HG03442 (cell line): ENCODE measurements at regions not wholly inside any gene's neighbourhood (a gene's known extent, or its start where the extent isn't known, plus 50 kb on each side); places are given as distances from the start of the nearest gene placed in this dataset.

Experiments used
- ATAC-seq: cut with Tn5 transposase; IDR thresholded peaks from one replicate; pipeline ENCODE4 v1.9.1; 2021; ENCODE audit warnings: mild to moderate bottlenecking, moderate library complexity; ENCODE audit not compliant: unreplicated experiment

DNA sequence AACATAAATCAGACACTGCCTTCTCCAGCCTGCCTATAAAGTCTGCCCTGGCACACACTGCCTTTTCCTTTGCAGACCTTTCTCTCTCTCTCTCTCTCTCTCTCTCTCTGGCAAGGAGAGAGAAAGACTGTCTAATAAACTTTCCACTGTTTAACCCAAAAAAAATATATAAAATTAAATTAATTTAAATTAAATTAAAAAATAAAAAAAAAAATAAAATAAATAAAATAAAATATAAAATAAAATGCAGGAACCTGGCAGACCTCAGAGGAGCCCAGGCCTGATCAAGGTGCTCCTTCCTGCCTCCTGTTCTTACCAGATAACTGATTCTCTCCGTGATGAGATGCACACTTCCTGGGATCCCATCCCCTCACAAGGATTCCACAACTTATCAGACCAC is 103.9 kb upstream of the VASH1 start:
- ATAC-seq, result no peak

- ATAC-seq, result no peak
These were observed 103.4 kb upstream of the VASH1 start for GRCh38 chr14:76657846-76658245.

DNA sequence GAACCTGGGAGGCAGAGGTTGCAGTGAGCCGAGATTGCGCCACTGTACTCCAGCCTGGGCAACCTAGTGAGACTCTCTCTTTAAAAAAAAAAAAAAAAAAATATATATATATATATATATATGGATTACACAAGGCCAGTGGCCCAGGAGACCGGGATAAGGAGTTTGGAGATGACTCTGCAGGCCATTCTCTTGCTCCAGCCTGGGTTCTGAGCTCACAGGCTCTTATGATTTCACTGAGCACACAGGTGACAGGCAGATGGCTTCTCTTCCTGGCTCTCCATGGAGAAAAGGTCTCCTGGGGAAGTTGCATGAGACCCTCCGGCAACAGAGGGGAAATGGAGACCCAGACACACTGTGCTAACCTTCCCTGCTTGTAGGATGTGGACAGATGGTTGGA is 98.7 kb upstream of the VASH1 start:
- no peak for ATAC-seq

- ATAC-seq, result no peak
These were observed 96.5 kb upstream of the VASH1 start for GRCh38 chr14:76664790-76665189.

DNA sequence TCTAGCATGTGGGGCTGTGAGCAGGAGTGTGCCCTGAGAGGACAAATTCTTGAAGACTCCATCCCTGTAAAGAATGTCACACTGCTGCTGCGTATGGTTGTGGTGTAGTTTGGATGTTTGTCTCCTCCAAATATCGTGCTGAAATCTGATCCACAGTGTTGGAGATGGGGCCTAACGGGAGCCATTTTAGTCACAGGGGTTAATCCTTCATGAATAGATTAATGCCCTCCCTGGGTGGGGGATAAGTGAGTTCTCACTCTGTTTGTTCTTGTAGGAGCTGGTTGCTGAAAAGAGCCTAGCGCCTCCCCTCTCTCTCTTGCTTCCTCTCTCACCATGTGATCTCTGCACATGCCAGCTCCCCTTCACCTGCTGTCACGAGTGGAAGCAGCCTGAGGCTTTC is 94.5 kb upstream of the VASH1 start:
- ATAC-seq, result no peak

DNA sequence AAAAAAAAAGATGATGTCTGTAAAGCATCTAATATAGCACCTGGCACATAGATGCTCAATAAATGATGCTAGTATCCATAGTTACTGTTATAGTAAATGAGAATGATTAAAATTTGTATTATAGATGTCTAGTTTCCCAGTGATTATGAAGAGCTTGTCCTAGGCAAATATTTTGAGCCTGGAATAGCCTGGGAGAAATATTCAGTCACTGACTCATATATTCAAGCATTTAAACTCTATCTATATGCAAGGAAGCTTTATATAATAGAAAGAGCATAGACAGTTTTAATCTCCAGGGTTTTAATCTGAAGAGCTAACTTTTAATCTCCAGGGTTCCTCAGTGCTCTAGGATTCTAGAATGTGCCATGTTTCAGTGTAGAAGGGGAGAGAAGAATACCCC is 91.5 kb upstream of the VASH1 start:
- ATAC-seq, result no peak

DNA sequence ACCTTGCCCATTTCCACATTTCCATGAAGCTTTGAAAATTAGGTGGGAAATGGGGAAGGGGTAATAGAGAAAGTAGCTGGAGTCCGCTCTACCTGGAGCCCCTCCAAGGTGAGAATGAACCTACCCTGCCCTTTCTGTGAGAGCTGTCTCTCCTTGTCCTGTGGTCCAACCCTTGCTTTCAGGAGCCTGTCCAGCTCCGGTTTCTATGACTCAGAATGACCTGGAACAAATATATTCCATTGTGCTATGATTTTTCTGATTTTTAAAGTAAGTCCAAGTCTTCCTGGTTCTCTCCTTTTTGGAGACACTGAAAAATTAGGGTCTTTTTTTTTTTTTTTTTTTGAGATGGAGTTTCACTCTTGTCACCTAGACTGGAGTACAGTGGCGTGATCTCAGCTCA is 89.1 kb upstream of the VASH1 start:
- ATAC-seq, result no peak

DNA sequence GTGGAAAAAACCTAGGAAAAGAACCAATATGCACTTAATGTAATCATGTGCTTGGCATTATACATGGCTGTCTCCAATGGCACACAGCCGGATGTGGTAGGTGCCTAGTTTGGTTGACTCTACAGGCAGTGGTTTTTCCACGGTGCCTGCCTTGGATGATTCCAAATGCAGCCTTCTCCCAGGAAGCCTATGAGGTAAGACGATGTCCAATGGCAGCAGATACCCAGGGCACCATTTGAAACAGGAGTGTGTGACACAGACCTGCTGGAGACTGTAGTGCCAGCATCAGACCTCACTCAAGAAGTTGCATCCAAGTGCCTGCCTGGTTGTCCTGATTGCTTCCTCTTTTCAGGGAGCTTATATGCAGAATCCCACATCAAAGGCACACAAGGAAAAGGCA is 88.0 kb upstream of the VASH1 start:
- ATAC-seq, result no peak

GRCh38 chr14:76675046-76675445 is 86.2 kb upstream of the VASH1 start:
- ATAC-seq, result no peak

DNA sequence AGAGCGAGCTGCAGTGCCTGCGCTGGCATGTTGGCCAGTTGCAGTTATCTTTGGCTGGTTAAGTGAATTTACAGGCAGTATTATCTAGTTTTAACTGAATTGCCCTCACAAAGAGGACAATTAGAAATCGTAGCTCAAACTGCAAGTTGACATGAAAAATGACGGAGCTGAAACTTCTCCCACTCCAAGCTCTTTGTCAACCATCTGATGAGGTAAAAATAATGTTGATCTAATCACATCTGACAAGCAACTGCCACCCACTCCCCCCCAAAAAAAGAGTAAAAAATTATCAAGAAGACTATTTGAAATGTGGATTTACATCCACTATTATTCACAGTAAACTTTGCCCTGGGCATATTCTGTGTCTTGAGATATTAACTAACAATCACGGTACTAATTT is 84.7 kb upstream of the VASH1 start:
- ATAC-seq, result no peak

DNA sequence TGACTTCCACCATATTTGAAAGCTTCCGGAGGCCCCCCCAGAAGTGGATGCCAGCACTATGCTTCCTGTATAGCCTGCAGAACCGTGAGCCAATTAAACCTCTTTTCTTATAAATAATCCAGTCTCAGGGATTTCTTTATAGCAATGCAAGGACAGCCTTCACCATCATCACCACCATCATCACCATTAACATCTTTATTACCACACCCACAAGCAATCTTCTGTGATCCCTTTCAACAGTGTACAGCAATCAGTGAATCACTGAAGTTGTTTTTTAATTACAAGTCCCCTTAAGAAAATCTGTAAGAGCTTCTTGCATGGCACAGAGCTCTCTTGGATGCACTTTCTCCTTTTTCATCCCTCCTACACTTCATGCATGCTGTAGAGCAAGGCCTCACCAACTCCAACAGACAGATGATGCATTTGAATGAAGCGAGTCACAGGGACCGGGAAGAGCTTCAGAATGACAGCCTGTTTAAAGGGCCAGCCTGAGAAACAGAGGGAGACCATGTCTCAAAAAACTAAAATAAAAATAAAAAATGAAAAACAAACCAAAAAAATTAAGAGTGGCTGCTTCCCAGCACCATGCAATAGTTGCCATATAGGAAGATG is 83.6 kb upstream of the VASH1 start:
- ATAC-seq, result no peak

DNA sequence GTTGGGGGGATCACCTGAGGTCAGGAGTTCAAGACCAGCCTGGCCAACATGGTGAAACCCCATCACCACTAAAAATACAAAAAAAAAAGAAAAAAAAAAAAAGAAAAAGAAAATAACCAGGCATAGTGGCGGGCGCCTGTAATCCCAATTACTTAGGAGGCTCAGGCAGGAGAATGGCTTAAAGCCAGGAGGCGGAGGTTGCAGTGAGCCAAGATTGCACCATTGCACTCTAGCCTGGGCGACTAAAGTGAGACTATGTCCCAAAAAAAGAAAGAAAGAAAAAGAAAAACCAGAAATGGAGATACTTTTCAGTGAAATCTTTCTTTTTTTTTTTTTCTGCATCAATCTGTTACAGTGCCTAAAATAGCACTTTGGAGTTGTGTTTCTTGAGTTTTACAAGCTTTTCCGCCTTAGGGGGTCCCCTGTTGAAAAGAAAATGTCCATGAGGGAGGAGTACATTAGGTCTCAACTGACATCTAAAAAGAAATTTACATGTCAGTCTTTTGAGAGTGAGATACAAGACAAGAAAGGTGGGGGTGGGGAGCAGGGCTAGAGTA is 82.9 kb upstream of the VASH1 start:
- no peak for ATAC-seq

GRCh38 chr14:76682367-76682766 is 78.9 kb upstream of the VASH1 start:
- ATAC-seq, result no peak

DNA sequence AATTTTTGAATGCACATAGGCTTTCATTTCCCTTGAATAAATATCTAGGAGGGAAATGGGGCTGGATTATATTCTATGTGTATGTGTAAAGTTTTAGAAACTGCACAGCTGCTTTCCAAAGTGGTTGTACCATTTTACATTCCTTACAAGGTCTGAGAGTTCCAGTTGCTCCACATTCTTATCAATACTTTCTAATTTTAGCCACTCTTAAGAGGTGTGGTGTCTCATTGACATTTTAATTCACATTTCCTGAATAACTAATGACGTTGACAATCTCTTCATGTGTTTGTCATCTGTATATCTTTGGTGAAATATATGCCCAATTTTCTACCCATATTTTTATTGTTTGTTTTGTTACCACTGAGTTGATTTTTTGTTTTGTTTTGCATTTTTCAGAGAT is 74.6 kb upstream of the VASH1 start:
- no peak for ATAC-seq

- ATAC-seq, result no peak
These were observed 73.5 kb upstream of the VASH1 start for GRCh38 chr14:76687611-76688382.

DNA sequence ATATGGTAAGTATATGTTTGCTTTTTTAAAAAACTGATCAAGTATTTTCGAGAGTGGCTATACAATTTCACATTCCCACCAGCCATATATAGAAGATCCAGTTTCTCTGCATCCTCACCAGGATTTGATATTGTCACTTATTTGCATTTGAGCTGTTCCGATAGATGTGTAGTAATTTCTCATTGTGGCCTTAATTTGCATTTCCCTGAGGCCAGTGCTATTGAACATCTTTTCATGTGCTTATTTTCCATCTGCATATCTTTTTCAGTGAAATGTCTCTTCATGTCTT is 72.9 kb upstream of the VASH1 start:
- ATAC-seq, result no peak

GRCh38 chr14:76690502-76691105 is 70.7 kb upstream of the VASH1 start:
- no peak for ATAC-seq

DNA sequence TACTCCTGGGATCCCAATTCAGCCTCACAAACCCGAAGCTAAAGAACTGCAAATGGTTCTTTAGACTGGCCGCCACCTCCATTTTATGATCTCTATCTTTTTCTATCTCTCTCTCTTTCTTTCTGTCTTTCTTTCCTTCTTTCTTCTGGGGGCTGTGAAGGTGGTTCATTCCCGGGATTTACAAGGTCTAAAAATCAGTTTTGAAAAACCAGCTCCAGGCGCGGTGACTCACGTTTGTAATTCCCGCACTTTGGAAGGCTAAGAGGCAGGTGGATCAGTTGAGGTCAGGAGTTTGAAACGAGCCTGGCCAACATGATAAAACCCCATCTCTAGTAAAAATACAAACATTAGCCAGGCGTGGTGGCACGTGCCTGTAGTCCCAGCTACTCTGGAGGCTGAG is 67.2 kb upstream of the VASH1 start:
- no peak for ATAC-seq

- no peak for ATAC-seq
These were observed 65.9 kb upstream of the VASH1 start for GRCh38 chr14:76695263-76695920.

GRCh38 chr14:76696361-76696760 is 64.9 kb upstream of the VASH1 start:
- no peak for ATAC-seq

- no peak for ATAC-seq
These were observed 64.5 kb upstream of the VASH1 start for GRCh38 chr14:76696791-76697190.
